Activated T-helper 2 cell treated with anti-CD3 and anti-CD28 coated beads, Interferon-gamma antibody, Interleukin-2, Interleukin-4, amounts not matched to agents 10 μg/mL and 5 μg/mL and 100 μg/mL, durations not matched to agents 14 hours and 24 hours and 36 hours (primary cell): ENCODE measurements at regions not wholly inside any gene's neighbourhood (a gene's known extent, or its start where the extent isn't known, plus 50 kb on each side); places are given as distances from the start of the nearest gene placed in this dataset.

Source experiments
- DNase-seq: peaks from one replicate; pipeline ENCODE4 v3.0.0; 2021; ENCODE audit warnings: low spot score
- H3K27ac Mint-ChIP-seq: one replicate; pipeline ENCODE4 v1.8.0; 2021; ENCODE audit warnings: mixed read lengths
- H3K27me3 Mint-ChIP-seq: one replicate; pipeline ENCODE4 v1.8.0; 2021; ENCODE audit warnings: low read depth, mixed read lengths
- H3K36me3 Mint-ChIP-seq: one replicate; pipeline ENCODE4 v1.8.0; 2021; ENCODE audit warnings: low read depth, mixed read lengths
- H3K4me1 Mint-ChIP-seq: one replicate; pipeline ENCODE4 v1.8.0; 2021; ENCODE audit warnings: low read depth, mixed read lengths
- H3K4me3 Mint-ChIP-seq: one replicate; pipeline ENCODE4 v1.8.0; 2021; ENCODE audit warnings: low read depth, mild to moderate bottlenecking, moderate library complexity, mixed read lengths
- H3K9me3 Mint-ChIP-seq: one replicate; pipeline ENCODE4 v1.8.0; 2021; ENCODE audit warnings: mixed read lengths
- intact Hi-C: fragments of 100-400 bp; cut with micrococcal nuclease; formaldehyde crosslinking; loops from one replicate; pipeline ENCODE4 v1.15.1; 2023

GRCh38 chr6:95274686-95275235, 302.6 kb upstream of the MANEA start:
- Mint-ChIP-seq H3K27ac (no peak overlapping the region), H3K9me3 (no peaks in the 10 kb centered on the region), H3K4me1 (no peaks in the 10 kb centered on the region), H3K4me3 (no peak overlapping the region), H3K27me3 (no peaks in the 10 kb centered on the region), H3K36me3 (no peaks in the 10 kb centered on the region)
- intact Hi-C loops: no loop called here
- DNase-seq: no peak

- Mint-ChIP-seq H3K27ac (no peak overlapping the region), H3K4me3 (no peak overlapping the region), H3K27me3 (no peaks in the 10 kb centered on the region), H3K36me3 (no peaks in the 10 kb centered on the region), H3K4me1 (no peaks in the 10 kb centered on the region), H3K9me3 (no peaks in the 10 kb centered on the region)
- intact Hi-C loops: no loop called here
- no peak for DNase-seq
These were observed 297.7 kb upstream of the MANEA start for GRCh38 chr6:95279616-95280015.

GRCh38 chr6:95280686-95281273, 296.6 kb upstream of the MANEA start:
- no peak for DNase-seq
- H3K27ac Mint-ChIP-seq: no peak overlapping the region
- no peaks in the 10 kb centered on the region for H3K27me3 Mint-ChIP-seq
- H3K9me3 Mint-ChIP-seq: no peaks in the 10 kb centered on the region
- H3K36me3 Mint-ChIP-seq: no peaks in the 10 kb centered on the region
- intact Hi-C loops: no loop called here
- H3K4me3 Mint-ChIP-seq: no peak overlapping the region
- no peaks in the 10 kb centered on the region for H3K4me1 Mint-ChIP-seq

GRCh38 chr6:95285881-95286280, 291.5 kb upstream of the MANEA start:
- DNase-seq: no peak
- no peaks in the 10 kb centered on the region for H3K27me3 Mint-ChIP-seq
- H3K4me3 Mint-ChIP-seq: no peak overlapping the region

GRCh38 chr6:95286874-95287273, 290.5 kb upstream of the MANEA start:
- no peaks in the 10 kb centered on the region for H3K27me3 Mint-ChIP-seq
- no peak for DNase-seq
- no peak overlapping the region for H3K4me3 Mint-ChIP-seq
- no peak overlapping the region for H3K27ac Mint-ChIP-seq
- H3K36me3 Mint-ChIP-seq: no peaks in the 10 kb centered on the region
- no peaks in the 10 kb centered on the region for H3K4me1 Mint-ChIP-seq
- intact Hi-C loops: no loop called here
- H3K9me3 Mint-ChIP-seq: no peaks in the 10 kb centered on the region

More at GRCh38 chr6:95285881-95286280, 291.5 kb upstream of the MANEA start:
- Mint-ChIP-seq H3K4me1 (no peaks in the 10 kb centered on the region), H3K36me3 (no peaks in the 10 kb centered on the region), H3K9me3 (no peaks in the 10 kb centered on the region), H3K27ac (no peak overlapping the region)
- intact Hi-C loops: no loop called here

- H3K4me3 Mint-ChIP-seq: no peak overlapping the region
- no peaks in the 10 kb centered on the region for H3K27me3 Mint-ChIP-seq
- no peak overlapping the region for H3K27ac Mint-ChIP-seq
- no peak for DNase-seq
- no peaks in the 10 kb centered on the region for H3K36me3 Mint-ChIP-seq
- no peaks in the 10 kb centered on the region for H3K4me1 Mint-ChIP-seq
- no peaks in the 10 kb centered on the region for H3K9me3 Mint-ChIP-seq
- intact Hi-C loops: no loop called here
These were observed 289.1 kb upstream of the MANEA start for GRCh38 chr6:95288251-95288650.

GRCh38 chr6:95292011-95292410, 285.3 kb upstream of the MANEA start:
- Mint-ChIP-seq H3K36me3 (no peaks in the 10 kb centered on the region), H3K9me3 (no peaks in the 10 kb centered on the region), H3K4me1 (no peaks in the 10 kb centered on the region), H3K27ac (no peak overlapping the region), H3K27me3 (no peaks in the 10 kb centered on the region), H3K4me3 (no peak overlapping the region)
- intact Hi-C loops: no loop called here
- DNase-seq: no peak

- H3K4me1 Mint-ChIP-seq: no peaks in the 10 kb centered on the region
- no peak for DNase-seq
- no peak overlapping the region for H3K27ac Mint-ChIP-seq
- H3K27me3 Mint-ChIP-seq: no peaks in the 10 kb centered on the region
- no peaks in the 10 kb centered on the region for H3K36me3 Mint-ChIP-seq
- no peaks in the 10 kb centered on the region for H3K9me3 Mint-ChIP-seq
- intact Hi-C loops: no loop called here
- no peak overlapping the region for H3K4me3 Mint-ChIP-seq
These were observed 284.1 kb upstream of the MANEA start for GRCh38 chr6:95293257-95293656.

- Mint-ChIP-seq H3K36me3 (no peaks in the 10 kb centered on the region), H3K27me3 (no peaks in the 10 kb centered on the region), H3K4me1 (no peaks in the 10 kb centered on the region), H3K4me3 (no peak overlapping the region), H3K27ac (no peak overlapping the region), H3K9me3 (no peaks in the 10 kb centered on the region)
- no peak for DNase-seq
- intact Hi-C loops: no loop called here
These were observed 283.3 kb upstream of the MANEA start for GRCh38 chr6:95294043-95294442.

GRCh38 chr6:95309545-95309944, 267.8 kb upstream of the MANEA start:
- H3K27ac Mint-ChIP-seq: no peak overlapping the region
- H3K27me3 Mint-ChIP-seq: no peaks in the 10 kb centered on the region
- no peak overlapping the region for H3K4me3 Mint-ChIP-seq
- intact Hi-C loops: no loop called here
- no peaks in the 10 kb centered on the region for H3K36me3 Mint-ChIP-seq
- no peaks in the 10 kb centered on the region for H3K4me1 Mint-ChIP-seq
- no peaks in the 10 kb centered on the region for H3K9me3 Mint-ChIP-seq
- DNase-seq: no peak

GRCh38 chr6:95318137-95318536, 259.2 kb upstream of the MANEA start:
- no peaks in the 10 kb centered on the region for H3K9me3 Mint-ChIP-seq
- no peak overlapping the region for H3K27ac Mint-ChIP-seq
- H3K36me3 Mint-ChIP-seq: no peaks in the 10 kb centered on the region
- no peaks in the 10 kb centered on the region for H3K27me3 Mint-ChIP-seq
- no peaks in the 10 kb centered on the region for H3K4me1 Mint-ChIP-seq
- H3K4me3 Mint-ChIP-seq: no peak overlapping the region
- intact Hi-C loops: no loop called here
- no peak for DNase-seq

GRCh38 chr6:95321126-95321525, 256.2 kb upstream of the MANEA start:
- no peak for DNase-seq
- H3K9me3 Mint-ChIP-seq: no peaks in the 10 kb centered on the region
- intact Hi-C loops: no loop called here
- H3K27ac Mint-ChIP-seq: no peak overlapping the region
- no peaks in the 10 kb centered on the region for H3K4me1 Mint-ChIP-seq
- no peaks in the 10 kb centered on the region for H3K27me3 Mint-ChIP-seq
- no peaks in the 10 kb centered on the region for H3K36me3 Mint-ChIP-seq
- no peak overlapping the region for H3K4me3 Mint-ChIP-seq

- Mint-ChIP-seq H3K27me3 (no peaks in the 10 kb centered on the region), H3K4me3 (no peak overlapping the region), H3K4me1 (no peaks in the 10 kb centered on the region), H3K27ac (no peak overlapping the region), H3K9me3 (no peaks in the 10 kb centered on the region), H3K36me3 (no peaks in the 10 kb centered on the region)
- intact Hi-C loops: no loop called here
- no peak for DNase-seq
These were observed 251.4 kb upstream of the MANEA start for GRCh38 chr6:95325916-95326315.

- Mint-ChIP-seq H3K4me1 (no peaks in the 10 kb centered on the region), H3K27me3 (no peaks in the 10 kb centered on the region), H3K36me3 (no peaks in the 10 kb centered on the region), H3K9me3 (no peaks in the 10 kb centered on the region), H3K27ac (no peak overlapping the region), H3K4me3 (no peak overlapping the region)
- intact Hi-C loops: no loop called here
- no peak for DNase-seq
These were observed 249.1 kb upstream of the MANEA start for GRCh38 chr6:95328231-95328630.
